ENCODE measurements at regions not wholly inside any gene's neighbourhood (a gene's known extent, or its start where the extent isn't known, plus 50 kb on each side); places are given as distances from the start of the nearest gene placed in this dataset.

GRCh38 chr18:8928044-8928443 lies 174.5 kb upstream of the NDUFV2 start:
- H3K9me1 ChIP-seq (ENCODE audit: control insufficient read depth, insufficient read depth, low read length), result no peaks in the 10 kb centered on the region
- 76% methylated on average over 2 of the region's 2 CpGs for WGBS (ENCODE audit: insufficient coverage, low coverage, missing lambda C conversion rate)
- no peaks in the 10 kb centered on the region for H3K4me1 ChIP-seq (replicated peaks in 1 of 2; ENCODE audit: control insufficient read depth in 2 of 2, insufficient read depth in 2 of 2, low read length in 2 of 2)
- FAIRE-seq, result no peak
- no peak for DNase-seq (ENCODE audit: extremely low read depth in 1 of 4, low spot score in 3 of 4)
- H3K4me2 ChIP-seq (ENCODE audit: insufficient read depth, low read length), result no peak overlapping the region
- no peaks in the 10 kb centered on the region; the same call in 2 of the 3 replicates for H3K36me3 ChIP-seq (ENCODE audit: control insufficient read depth, insufficient read depth, low read length)
- peaks cover 29% of the 10 kb centered on the region for H3K9me3 ChIP-seq (replicated peaks; ENCODE audit: control insufficient read depth, insufficient read depth, low read depth, low read length)
- no peak overlapping the region for H3K4me3 ChIP-seq
- intact Hi-C loops (cut with micrococcal nuclease) (no loop called here), in situ Hi-C loops (cut with MboI) (no loop called here)
- ATAC-seq, result no peak
- H3K27ac ChIP-seq (ENCODE audit: extremely low read depth, low read depth, low read length), result no peak overlapping the region
- BruUV-seq (replicated peaks), result no TSS peak
- H3K9ac ChIP-seq (ENCODE audit: insufficient read depth in 1 of 2, low read depth in 2 of 2, low read length in 2 of 2), result no peak overlapping the region
- H4K20me1 ChIP-seq (replicated peaks; ENCODE audit: control insufficient read depth, insufficient read depth, low read length), result no peaks in the 10 kb centered on the region
- no peaks in the 10 kb centered on the region for H3K27me3 ChIP-seq (ENCODE audit: control insufficient read depth in 2 of 2, insufficient read depth in 2 of 2, low read length in 2 of 2)
- ChIA-PET POLR2A (no interaction called here), CTCF (ENCODE audit: low intra/inter-chr PET ratio) (no interaction called here)
- no peak overlapping the region for H2AFZ ChIP-seq (ENCODE audit: low read depth, low read length)
- H3K79me2 ChIP-seq (ENCODE audit: control insufficient read depth, insufficient read depth, low read length), result no peaks in the 10 kb centered on the region
- TF ChIP-seq BCLAF1 (IDR thresholded peaks at IDR 0.05; ENCODE audit: borderline replicate concordance in 1 of 2, control insufficient read depth in 1 of 2, low read depth in 2 of 2, low read length in 1 of 2) (no peak), ZNF263 (CRISPR knock-in tag; IDR thresholded peaks at IDR 0.05; ENCODE audit: borderline replicate concordance) (no peak), HDAC6 (IDR thresholded peaks at IDR 0.05; ENCODE audit: low read depth, low read length) (no peak), TCF7L2 (IDR thresholded peaks at IDR 0.05; ENCODE audit: low read depth, low read length) (no peak), HLTF (IDR thresholded peaks at IDR 0.05) (no peak), POLR3A (IDR thresholded peaks at IDR 0.05; ENCODE audit: borderline replicate concordance, extremely low read depth, insufficient read depth, insufficient read length) (no peak), E2F6 (IDR thresholded peaks at IDR 0.05; ENCODE audit: borderline replicate concordance in 1 of 2, extremely low read depth in 1 of 2, insufficient read depth in 1 of 2, insufficient read length in 1 of 2, low read depth in 1 of 2, low read length in 1 of 2, poor library complexity in 1 of 2, severe bottlenecking in 1 of 2) (no peak), TAF15 (IDR thresholded peaks at IDR 0.05; ENCODE audit: low read depth, low read length) (no peak), KDM5B (IDR thresholded peaks at IDR 0.05; ENCODE audit: insufficient replicate concordance, low read depth, low read length) (no peak), KDM2B (CRISPR knock-in tag; IDR thresholded peaks at IDR 0.05) (no peak), PATZ1 (CRISPR knock-in tag; IDR thresholded peaks at IDR 0.05; ENCODE audit: borderline replicate concordance) (no peak), PHF20 (IDR thresholded peaks at IDR 0.05; ENCODE audit: partially characterized antibody) (no peak), ZNF586 (CRISPR knock-in tag; conservative IDR thresholded peaks at IDR 0.05) (no peak), HDAC1 (IDR thresholded peaks at IDR 0.05) (no peak), CREBBP (IDR thresholded peaks at IDR 0.05; ENCODE audit: low read depth, low read length) (no peak), MTF1 (CRISPR knock-in tag; IDR thresholded peaks at IDR 0.05; ENCODE audit: borderline replicate concordance) (no peak)

Measured in K562 (cell line).